HEK293 (cell line): ENCODE measurements at regions not wholly inside any gene's neighbourhood (a gene's known extent, or its start where the extent isn't known, plus 50 kb on each side); places are given as distances from the start of the nearest gene placed in this dataset.
"Not testable (repeated sequence)": the region's sequence is repeated elsewhere in the genome, so short reads cannot be mapped to it uniquely, and the experiment has no call there.

Experiments used
- CTCF ChIA-PET: fragments of 350-600 bp; formaldehyde crosslinking; extraction: SDS; loops from one replicate; lab custom pipeline; 2021; ENCODE audit warnings: antibody characterized with exemption; lab: Yijun Ruan, JAX
- POLR2A ChIA-PET: fragments of 300-600 bp; formaldehyde crosslinking; extraction: SDS; loops from one replicate; lab custom pipeline; 2020; ENCODE audit warnings: antibody characterized with exemption, inconsistent platforms; lab: Yijun Ruan, JAX
- H3K27ac ChIP-seq: fragments of 200-500 bp; sonication (Bioruptor generic); 2 replicates; pipeline ENCODE4 v1.5.1; 2014; ENCODE audit warnings: low read depth, low read length, control low read depth, inconsistent platforms; ENCODE audit errors: extremely low read depth
- H3K36me3 ChIP-seq, 2 experiments: fragments of 200-500 bp in 1 of 2; sonication (Bioruptor generic) in 1 of 2; 1 replicate in 1 of 2; 2 replicates in 1 of 2; pipeline ENCODE4 v1.5.1; 2014 to 2017; ENCODE audit warnings: inconsistent platforms in 2 of 2, low read length in 2 of 2; ENCODE audit not compliant: control insufficient read depth in 2 of 2, insufficient read depth in 1 of 2
- H3K4me1 ChIP-seq: fragments of 200-500 bp; sonication (Bioruptor generic); 2 replicates; pipeline ENCODE4 v1.5.1; 2014; ENCODE audit warnings: mild to moderate bottlenecking, low read length, inconsistent platforms; ENCODE audit not compliant: control insufficient read depth, insufficient read depth
- H3K4me3 ChIP-seq: 2 replicates; pipeline ENCODE4 v1.5.1; 2011; ENCODE audit warnings: low read depth, mild to moderate bottlenecking, control low read depth, low read length, moderate library complexity
- H3K9me3 ChIP-seq: fragments of 200-500 bp; sonication (Bioruptor generic); 2 replicates; pipeline ENCODE4 v1.5.1; 2014; ENCODE audit warnings: low read depth, low read length, inconsistent platforms; ENCODE audit not compliant: control insufficient read depth, insufficient read depth
- BCL11B ChIP-seq: fragments of 450-650 bp; formaldehyde crosslinking; IDR thresholded peaks from 2 replicates; pipeline ENCODE4 v1.5.1; 2016; ENCODE audit warnings: low read depth, missing biosample characterization, missing genetic modification characterization
- GLI2 ChIP-seq: fragments of 450-650 bp; formaldehyde crosslinking; IDR thresholded peaks from 2 replicates; pipeline ENCODE4; 2017; ENCODE audit warnings: missing biosample characterization, missing genetic modification characterization, low read depth, borderline replicate concordance
- KLF16 ChIP-seq: fragments of 450-650 bp; formaldehyde crosslinking; IDR thresholded peaks from 2 replicates; pipeline ENCODE4 v1.5.1; 2017; ENCODE audit warnings: missing biosample characterization, missing genetic modification characterization
- SCRT1 ChIP-seq: fragments of 450-650 bp; formaldehyde crosslinking; IDR thresholded peaks from 2 replicates; pipeline ENCODE4 v1.5.1; 2016; ENCODE audit warnings: missing biosample characterization, missing genetic modification characterization, borderline replicate concordance
- SP3 ChIP-seq: fragments of 450-650 bp; formaldehyde crosslinking; IDR thresholded peaks from 2 replicates; pipeline ENCODE4 v1.5.1; 2016; ENCODE audit warnings: missing biosample characterization, missing genetic modification characterization
- ZNF121 ChIP-seq: fragments of 450-650 bp; formaldehyde crosslinking; IDR thresholded peaks from 2 replicates; pipeline ENCODE4 v1.5.1; 2016; ENCODE audit warnings: missing biosample characterization, missing genetic modification characterization
- ZNF155 ChIP-seq: fragments of 450-650 bp; formaldehyde crosslinking; IDR thresholded peaks from 2 replicates; pipeline ENCODE4 v1.5.1; 2016; ENCODE audit warnings: missing biosample characterization, missing genetic modification characterization
- ZNF175 ChIP-seq: fragments of 450-650 bp; formaldehyde crosslinking; IDR thresholded peaks from 2 replicates; pipeline ENCODE4 v1.5.1; 2016; ENCODE audit warnings: missing biosample characterization, missing genetic modification characterization
- ZNF2 ChIP-seq: fragments of 450-650 bp; formaldehyde crosslinking; IDR thresholded peaks from 2 replicates; pipeline ENCODE4 v1.5.1; 2016; ENCODE audit warnings: missing biosample characterization, missing genetic modification characterization
- ZNF335 ChIP-seq: fragments of 450-650 bp; formaldehyde crosslinking; conservative IDR thresholded peaks from 2 replicates; pipeline ENCODE4 v1.5.1; 2016; ENCODE audit warnings: missing biosample characterization, missing genetic modification characterization
- ZNF433 ChIP-seq: fragments of 450-650 bp; formaldehyde crosslinking; IDR thresholded peaks from 2 replicates; pipeline ENCODE4 v1.5.1; 2016; ENCODE audit warnings: missing biosample characterization, missing genetic modification characterization, low read depth
- ZNF548 ChIP-seq: fragments of 450-650 bp; formaldehyde crosslinking; IDR thresholded peaks from 2 replicates; pipeline ENCODE4 v1.5.1; 2016; ENCODE audit warnings: missing biosample characterization, missing genetic modification characterization
- ZNF571 ChIP-seq: fragments of 450-650 bp; formaldehyde crosslinking; IDR thresholded peaks from 2 replicates; pipeline ENCODE4 v1.5.0; 2017; ENCODE audit warnings: missing biosample characterization, missing genetic modification characterization
- TF ChIP-seq, protein P1 (sequence below): fragments of 450-650 bp; formaldehyde crosslinking; IDR thresholded peaks from 2 replicates; pipeline ENCODE4 v1.5.0; 2017; ENCODE audit warnings: missing biosample characterization, missing genetic modification characterization, borderline replicate concordance
- TF ChIP-seq, protein P2 (sequence below): fragments of 450-650 bp; formaldehyde crosslinking; conservative IDR thresholded peaks from 2 replicates; pipeline ENCODE4 v1.5.1; 2016; ENCODE audit warnings: low read depth, missing biosample characterization, missing genetic modification characterization
- TF ChIP-seq, protein P3 (sequence below): fragments of 450-650 bp; formaldehyde crosslinking; IDR thresholded peaks from 2 replicates; pipeline ENCODE4 v1.5.1; 2016; ENCODE audit warnings: missing biosample characterization, missing genetic modification characterization
- TF ChIP-seq, protein P4 (sequence below): fragments of 450-650 bp; formaldehyde crosslinking; IDR thresholded peaks from 2 replicates; pipeline ENCODE4 v1.5.1; 2016; ENCODE audit warnings: missing biosample characterization, missing genetic modification characterization, borderline replicate concordance

DNA sequence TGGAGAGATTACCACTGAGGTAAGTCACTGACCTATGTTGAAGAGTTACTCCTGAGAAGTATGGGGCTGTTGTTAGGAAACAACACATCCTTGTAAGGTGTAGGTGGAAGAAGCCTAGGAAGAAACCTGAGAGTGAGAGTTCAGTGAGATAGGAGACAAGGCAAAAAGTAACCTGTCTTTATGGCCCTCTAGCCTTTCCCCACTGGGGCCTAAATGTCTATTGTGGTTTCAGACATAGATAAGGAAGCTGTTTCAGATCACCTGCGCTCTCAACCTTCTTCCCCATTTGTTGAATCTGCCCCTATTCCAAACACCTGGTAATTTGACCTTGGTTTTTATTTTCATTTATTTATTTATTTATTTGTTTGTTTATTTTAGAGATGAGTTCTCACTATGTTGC lies 397.1 kb upstream of the RORB start (continued):
- TF ChIP-seq, protein P1, sequence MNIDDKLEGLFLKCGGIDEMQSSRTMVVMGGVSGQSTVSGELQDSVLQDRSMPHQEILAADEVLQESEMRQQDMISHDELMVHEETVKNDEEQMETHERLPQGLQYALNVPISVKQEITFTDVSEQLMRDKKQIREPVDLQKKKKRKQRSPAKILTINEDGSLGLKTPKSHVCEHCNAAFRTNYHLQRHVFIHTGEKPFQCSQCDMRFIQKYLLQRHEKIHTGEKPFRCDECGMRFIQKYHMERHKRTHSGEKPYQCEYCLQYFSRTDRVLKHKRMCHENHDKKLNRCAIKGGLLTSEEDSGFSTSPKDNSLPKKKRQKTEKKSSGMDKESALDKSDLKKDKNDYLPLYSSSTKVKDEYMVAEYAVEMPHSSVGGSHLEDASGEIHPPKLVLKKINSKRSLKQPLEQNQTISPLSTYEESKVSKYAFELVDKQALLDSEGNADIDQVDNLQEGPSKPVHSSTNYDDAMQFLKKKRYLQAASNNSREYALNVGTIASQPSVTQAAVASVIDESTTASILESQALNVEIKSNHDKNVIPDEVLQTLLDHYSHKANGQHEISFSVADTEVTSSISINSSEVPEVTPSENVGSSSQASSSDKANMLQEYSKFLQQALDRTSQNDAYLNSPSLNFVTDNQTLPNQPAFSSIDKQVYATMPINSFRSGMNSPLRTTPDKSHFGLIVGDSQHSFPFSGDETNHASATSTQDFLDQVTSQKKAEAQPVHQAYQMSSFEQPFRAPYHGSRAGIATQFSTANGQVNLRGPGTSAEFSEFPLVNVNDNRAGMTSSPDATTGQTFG (tag by site-specific recombination): no peak
- TF ChIP-seq, protein P2, sequence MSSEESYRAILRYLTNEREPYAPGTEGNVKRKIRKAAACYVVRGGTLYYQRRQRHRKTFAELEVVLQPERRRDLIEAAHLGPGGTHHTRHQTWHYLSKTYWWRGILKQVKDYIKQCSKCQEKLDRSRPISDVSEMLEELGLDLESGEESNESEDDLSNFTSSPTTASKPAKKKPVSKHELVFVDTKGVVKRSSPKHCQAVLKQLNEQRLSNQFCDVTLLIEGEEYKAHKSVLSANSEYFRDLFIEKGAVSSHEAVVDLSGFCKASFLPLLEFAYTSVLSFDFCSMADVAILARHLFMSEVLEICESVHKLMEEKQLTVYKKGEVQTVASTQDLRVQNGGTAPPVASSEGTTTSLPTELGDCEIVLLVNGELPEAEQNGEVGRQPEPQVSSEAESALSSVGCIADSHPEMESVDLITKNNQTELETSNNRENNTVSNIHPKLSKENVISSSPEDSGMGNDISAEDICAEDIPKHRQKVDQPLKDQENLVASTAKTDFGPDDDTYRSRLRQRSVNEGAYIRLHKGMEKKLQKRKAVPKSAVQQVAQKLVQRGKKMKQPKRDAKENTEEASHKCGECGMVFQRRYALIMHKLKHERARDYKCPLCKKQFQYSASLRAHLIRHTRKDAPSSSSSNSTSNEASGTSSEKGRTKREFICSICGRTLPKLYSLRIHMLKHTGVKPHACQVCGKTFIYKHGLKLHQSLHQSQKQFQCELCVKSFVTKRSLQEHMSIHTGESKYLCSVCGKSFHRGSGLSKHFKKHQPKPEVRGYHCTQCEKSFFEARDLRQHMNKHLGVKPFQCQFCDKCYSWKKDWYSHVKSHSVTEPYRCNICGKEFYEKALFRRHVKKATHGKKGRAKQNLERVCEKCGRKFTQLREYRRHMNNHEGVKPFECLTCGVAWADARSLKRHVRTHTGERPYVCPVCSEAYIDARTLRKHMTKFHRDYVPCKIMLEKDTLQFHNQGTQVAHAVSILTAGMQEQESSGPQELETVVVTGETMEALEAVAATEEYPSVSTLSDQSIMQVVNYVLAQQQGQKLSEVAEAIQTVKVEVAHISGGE (tag by site-specific recombination): no peak
- TF ChIP-seq ZNF433 (tag by site-specific recombination) (no peak), SP3 (tag by site-specific recombination) (no peak), SCRT1 (tag by site-specific recombination) (no peak), ZNF175 (tag by site-specific recombination) (no peak), ZNF121 (tag by site-specific recombination) (no peak)

DNA sequence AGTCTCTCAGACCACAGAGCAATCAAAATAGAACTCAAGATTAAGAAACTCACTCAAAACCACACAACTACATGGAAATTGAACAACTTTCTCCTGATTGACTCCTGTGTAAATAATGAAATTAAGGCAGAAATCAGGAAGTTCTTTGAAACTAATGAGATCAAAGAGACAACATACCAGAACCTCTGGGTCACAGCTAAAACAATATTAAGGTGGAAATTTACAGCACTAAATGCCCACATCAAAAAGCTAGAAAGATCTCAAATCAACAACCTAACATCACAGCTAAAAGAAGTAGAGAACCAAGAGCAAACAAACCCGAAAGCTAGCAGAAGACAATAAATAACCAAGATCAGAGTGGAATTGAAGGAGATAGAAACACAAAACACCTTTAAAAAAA lies 395.0 kb upstream of the RORB start:
- H3K9me3 ChIP-seq, CTCF ChIA-PET: not testable (repeated sequence)

DNA sequence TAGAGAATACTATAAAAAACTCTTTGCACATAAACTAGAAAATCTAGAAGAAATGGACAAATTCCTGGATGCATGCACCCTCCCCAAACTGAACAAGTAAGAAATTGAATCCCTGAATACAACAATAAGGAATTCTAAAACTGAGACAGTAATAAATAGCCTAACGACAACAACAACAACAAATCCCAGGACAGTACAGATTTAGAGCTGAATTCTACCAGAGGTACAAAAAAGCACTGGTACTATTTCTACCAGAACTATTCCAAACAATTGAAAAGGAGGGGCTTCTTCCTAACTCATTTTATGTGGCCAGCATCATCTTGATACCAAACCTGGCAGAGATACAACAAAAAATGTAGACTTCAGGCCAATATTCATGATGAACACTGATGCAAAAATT lies 394.4 kb upstream of the RORB start:
- H3K36me3 ChIP-seq: no peaks in the 10 kb centered on the region
- POLR2A ChIA-PET: no interaction called here
- no peak overlapping the region for H3K27ac ChIP-seq
- TF ChIP-seq, protein P3, sequence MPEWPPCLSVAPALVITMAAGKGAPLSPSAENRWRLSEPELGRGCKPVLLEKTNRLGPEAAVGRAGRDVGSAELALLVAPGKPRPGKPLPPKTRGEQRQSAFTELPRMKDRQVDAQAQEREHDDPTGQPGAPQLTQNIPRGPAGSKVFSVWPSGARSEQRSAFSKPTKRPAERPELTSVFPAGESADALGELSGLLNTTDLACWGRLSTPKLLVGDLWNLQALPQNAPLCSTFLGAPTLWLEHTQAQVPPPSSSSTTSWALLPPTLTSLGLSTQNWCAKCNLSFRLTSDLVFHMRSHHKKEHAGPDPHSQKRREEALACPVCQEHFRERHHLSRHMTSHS: no peak
- H3K4me1 ChIP-seq: no peaks in the 10 kb centered on the region
- CTCF ChIA-PET: no interaction called here
- no peaks in the 10 kb centered on the region for H3K9me3 ChIP-seq
- no peak overlapping the region for H3K4me3 ChIP-seq

More for the DNA sequence above, 395.0 kb upstream of the RORB start:
- H3K4me1 ChIP-seq, POLR2A ChIA-PET, H3K27ac ChIP-seq, H3K4me3 ChIP-seq, H3K36me3 ChIP-seq: not testable (repeated sequence)

DNA sequence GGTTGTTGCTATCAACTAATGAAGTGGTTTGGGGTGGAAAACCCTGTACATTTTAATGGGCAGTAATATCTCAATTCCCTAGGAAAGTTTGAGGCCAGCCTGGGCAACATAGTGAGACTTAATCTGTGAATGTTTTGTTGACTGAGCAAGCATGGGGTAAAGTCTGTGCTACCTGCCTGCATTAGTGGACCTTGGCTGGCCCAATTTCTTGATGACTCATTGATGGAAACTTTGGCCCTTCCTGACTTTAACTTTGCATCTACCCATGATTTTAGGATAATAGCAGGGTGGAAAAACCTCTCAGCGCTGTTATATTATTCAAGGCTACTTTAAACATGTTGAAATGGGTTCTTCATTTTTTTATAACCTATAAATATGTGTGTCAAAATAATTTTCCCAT lies 389.4 kb upstream of the RORB start:
- no peak for TF ChIP-seq GLI2 (tag by site-specific recombination)
- TF ChIP-seq ZNF155: no peak
- TF ChIP-seq, protein P4, sequence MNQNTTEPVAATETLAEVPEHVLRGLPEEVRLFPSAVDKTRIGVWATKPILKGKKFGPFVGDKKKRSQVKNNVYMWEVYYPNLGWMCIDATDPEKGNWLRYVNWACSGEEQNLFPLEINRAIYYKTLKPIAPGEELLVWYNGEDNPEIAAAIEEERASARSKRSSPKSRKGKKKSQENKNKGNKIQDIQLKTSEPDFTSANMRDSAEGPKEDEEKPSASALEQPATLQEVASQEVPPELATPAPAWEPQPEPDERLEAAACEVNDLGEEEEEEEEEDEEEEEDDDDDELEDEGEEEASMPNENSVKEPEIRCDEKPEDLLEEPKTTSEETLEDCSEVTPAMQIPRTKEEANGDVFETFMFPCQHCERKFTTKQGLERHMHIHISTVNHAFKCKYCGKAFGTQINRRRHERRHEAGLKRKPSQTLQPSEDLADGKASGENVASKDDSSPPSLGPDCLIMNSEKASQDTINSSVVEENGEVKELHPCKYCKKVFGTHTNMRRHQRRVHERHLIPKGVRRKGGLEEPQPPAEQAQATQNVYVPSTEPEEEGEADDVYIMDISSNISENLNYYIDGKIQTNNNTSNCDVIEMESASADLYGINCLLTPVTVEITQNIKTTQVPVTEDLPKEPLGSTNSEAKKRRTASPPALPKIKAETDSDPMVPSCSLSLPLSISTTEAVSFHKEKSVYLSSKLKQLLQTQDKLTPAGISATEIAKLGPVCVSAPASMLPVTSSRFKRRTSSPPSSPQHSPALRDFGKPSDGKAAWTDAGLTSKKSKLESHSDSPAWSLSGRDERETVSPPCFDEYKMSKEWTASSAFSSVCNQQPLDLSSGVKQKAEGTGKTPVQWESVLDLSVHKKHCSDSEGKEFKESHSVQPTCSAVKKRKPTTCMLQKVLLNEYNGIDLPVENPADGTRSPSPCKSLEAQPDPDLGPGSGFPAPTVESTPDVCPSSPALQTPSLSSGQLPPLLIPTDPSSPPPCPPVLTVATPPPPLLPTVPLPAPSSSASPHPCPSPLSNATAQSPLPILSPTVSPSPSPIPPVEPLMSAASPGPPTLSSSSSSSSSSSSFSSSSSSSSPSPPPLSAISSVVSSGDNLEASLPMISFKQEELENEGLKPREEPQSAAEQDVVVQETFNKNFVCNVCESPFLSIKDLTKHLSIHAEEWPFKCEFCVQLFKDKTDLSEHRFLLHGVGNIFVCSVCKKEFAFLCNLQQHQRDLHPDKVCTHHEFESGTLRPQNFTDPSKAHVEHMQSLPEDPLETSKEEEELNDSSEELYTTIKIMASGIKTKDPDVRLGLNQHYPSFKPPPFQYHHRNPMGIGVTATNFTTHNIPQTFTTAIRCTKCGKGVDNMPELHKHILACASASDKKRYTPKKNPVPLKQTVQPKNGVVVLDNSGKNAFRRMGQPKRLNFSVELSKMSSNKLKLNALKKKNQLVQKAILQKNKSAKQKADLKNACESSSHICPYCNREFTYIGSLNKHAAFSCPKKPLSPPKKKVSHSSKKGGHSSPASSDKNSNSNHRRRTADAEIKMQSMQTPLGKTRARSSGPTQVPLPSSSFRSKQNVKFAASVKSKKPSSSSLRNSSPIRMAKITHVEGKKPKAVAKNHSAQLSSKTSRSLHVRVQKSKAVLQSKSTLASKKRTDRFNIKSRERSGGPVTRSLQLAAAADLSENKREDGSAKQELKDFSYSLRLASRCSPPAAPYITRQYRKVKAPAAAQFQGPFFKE (tag by site-specific recombination): no peak
- no peak for TF ChIP-seq ZNF548 (tag by site-specific recombination)
- TF ChIP-seq BCL11B (tag by site-specific recombination): no peak
- TF ChIP-seq KLF16 (tag by site-specific recombination): no peak
- no peak for TF ChIP-seq ZNF571 (tag by site-specific recombination)
- no peak for TF ChIP-seq ZNF335
- no peak for TF ChIP-seq ZNF2 (tag by site-specific recombination)
- TF ChIP-seq, all 188 proteins: peak for 0
- no peaks in the 10 kb centered on the region for H3K36me3 ChIP-seq
- ChIA-PET POLR2A (no interaction called here), CTCF (no interaction called here)
- no peaks in the 10 kb centered on the region for H3K4me1 ChIP-seq
- H3K27ac ChIP-seq: no peak overlapping the region
- no peak overlapping the region for H3K4me3 ChIP-seq
- no peaks in the 10 kb centered on the region for H3K9me3 ChIP-seq
